ENCODE measurements at regions not wholly inside any gene's neighbourhood (a gene's known extent, or its start where the extent isn't known, plus 50 kb on each side); places are given as distances from the start of the nearest gene placed in this dataset.
"Not testable (repeated sequence)": the region's sequence is repeated elsewhere in the genome, so short reads cannot be mapped to it uniquely, and the experiment has no call there.

DNA sequence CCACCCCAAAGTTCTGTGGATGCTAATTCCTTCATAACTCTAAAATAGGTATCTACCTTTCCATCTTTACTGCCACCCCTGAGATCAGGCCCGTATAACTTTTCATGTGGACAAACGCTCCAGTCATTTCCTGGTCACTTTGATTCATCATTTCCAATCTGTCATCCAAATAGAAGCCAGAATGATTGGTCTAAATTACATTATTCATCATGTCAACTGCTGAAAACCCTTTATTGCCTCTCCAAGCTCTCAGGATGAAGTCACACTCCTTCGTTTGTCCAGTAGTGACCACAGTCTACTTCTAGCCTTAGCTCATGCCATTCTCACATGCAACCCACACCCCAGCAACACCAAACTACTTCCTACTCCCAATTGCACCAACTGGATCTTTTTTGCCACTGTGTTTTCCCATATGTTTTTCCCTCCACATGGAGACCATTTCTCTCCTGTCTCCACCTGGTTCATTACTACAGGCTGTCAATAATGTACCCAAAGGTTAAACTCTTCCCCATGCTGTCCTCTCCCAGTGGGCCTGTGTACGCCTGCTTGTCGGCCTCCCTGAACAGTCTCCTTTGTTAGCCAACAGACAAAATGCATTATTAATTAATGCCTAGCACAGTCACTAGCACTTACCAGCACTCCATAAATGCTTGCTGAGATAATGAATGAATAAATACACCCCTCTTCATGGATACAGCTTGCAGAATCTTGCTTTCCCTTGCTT is 382.6 kb upstream of the NOCT start:
- DNase-seq (ENCODE audit: low read depth) = no peak

DNA sequence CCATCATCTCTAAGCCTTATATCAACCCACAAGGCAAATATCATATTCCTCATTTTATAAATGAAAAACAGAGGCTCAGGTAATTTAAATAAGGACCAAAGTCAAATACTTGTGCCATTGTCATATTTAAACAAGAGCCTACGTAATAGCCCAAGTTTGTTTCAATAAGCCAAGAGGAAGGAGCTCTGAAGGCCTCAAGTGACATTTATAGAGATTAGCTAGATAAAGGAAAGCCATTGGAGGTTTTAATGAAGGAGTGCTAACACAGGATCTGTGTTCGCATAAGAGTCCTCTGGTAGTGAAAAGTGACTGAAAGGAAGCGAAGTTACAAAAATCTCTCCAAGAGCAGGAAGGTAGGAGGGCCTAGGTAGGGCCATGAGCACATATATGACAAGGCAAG is 384.9 kb upstream of the NOCT start:
- no peak for DNase-seq (ENCODE audit: low read depth)

DNA sequence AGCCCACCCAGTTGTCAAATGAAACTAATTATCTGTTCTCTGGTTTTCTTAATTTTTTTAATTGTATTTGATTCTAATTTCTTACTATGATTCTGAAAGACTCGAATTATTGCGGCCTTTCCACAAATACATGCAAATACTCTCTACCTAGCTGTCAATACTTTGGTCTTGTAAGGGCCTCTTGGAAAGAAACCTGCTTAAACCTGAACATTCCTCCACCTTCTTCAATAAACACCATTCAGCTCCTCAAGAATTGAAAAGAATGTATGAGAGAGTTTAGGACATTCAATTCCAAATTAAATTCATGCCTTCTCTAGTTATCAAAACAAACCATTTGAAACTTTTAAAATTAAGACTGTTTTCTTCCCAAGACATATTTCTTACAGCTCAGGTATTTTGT is 385.9 kb upstream of the NOCT start:
- DNase-seq (ENCODE audit: low read depth) = no peak

DNA sequence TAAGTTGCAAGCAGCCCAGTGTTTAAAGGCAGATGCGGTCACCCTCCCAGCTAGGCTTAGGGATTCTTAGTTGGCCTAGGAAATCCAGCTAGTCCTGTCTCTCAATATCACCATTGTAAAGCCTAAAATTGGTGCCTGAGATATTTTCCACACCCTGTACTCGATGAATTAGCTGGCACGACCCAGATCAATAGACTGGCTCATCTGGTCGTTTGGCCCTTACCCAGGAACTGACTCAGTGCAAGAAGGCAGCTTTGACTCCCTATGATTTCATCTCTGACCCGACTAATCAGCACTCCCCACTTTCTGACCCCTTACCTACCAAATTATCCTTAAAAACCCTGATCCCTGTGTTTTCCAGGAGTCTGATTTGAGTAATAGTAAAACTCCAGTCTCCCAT is 384.9 kb upstream of the SLC7A11 start:
- no peak for DNase-seq (ENCODE audit: low read depth)

DNA sequence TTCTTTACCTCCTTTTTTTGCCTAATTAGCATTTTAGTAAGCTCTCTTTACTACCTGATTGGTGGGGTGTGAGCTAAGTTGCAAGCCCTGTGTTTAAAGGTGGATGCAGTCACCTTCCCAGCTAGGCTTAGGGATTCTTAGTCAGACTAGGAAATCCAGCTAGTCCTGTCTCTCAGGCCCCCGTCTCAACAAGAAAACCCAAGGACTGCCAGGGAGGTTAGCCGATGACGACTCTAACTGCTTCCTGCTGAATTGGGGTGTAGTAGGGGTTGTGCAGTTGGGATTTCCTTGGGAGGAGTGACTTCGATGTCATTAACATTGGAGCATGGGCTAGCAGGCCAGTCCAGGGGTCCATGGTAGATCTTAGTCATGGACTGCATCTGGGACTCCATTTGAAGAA is 380.2 kb upstream of the SLC7A11 start:
- not testable (repeated sequence) for DNase-seq (ENCODE audit: low read depth)

DNA sequence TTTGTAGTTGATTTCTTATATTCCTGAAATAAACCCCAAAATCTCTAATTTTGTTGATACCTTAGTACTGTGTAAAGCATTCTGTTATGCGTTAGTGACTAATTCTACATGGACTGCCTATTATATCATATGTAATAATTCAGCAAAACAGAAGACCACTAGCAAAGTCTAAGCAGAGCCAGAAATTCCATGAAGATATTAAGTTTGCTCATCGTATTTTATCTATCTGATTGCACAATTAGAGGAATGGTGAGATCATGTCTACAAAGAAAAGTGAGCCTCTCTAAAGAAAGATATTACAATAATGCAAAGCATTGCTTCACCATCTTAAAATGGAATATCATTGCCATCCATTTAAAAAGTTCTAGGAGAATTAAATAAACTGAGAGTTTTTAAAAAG is 374.6 kb upstream of the SLC7A11 start:
- DNase-seq (ENCODE audit: low read depth) = no peak

DNA sequence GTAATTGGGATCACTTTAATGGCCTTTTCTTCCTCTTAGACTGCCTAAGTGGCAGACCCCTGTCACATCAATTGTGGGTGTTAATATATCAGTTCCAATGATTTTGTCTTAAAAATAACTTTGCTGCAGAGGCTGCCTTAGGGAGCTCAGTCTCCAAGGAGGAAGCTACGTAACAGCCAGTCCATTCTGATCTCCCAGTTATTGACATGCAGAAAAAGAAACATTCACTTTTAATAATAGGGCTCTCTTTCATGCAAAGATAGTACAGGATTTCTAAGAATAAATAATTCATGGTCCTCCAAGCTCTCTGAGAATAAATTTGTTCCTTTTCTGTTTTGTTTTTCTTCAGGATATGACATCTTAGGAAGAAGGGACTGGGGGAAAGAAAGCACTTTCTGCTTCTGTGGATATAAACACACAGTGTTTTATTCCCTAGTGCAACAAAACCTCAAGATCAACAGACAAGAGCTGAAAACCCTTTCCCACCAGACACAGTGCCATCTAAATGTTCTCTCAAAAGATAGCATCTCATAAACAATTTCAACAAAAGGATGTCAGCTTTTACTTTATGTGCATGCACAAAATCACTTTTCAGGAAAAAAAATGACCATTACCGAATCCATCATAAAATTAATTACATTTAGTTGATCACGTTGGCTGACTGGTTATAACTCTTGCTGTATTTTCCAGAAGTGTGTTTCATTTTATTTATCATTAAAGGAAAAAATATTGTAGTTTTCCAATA is 372.4 kb upstream of the SLC7A11 start:
- no peak for DNase-seq (ENCODE audit: low read depth)

DNA sequence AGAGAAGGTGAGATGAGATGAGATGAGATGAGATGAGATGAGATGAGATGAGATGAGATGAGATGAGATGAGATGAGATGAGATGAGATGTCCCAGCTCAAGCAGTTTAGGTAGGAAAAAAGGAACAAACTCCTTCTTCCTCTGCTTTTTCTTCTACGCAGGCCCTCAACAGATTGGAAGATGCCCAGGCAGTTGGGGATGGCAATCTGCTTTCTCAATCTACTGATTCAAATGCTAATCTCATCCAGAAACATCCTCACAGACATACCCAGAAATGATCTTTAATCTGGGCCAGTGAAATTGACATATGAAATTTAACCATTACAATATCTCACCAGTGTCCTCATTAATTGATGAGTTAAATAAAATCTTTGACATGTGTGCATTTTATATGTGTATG is 370.3 kb upstream of the SLC7A11 start:
- DNase-seq (ENCODE audit: low read depth) = no peak

DNA sequence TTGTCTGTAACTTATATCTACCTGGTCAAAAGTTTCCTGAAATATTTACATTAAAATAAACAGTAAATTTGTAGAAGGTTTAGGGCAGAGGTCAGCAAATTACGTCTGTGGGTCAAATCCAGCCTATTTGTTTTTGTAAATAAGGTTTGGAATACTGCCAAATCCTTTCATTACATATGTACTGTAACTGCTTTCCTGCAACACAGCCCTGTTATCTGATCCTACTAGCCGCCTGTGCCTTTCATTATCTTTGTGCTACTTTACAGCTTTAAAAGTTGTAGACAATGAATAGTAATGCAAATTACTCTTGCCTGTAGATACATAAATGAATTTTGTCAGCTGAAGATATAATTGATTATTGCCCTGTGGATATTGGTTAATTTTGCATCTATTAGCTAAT is 369.6 kb upstream of the SLC7A11 start:
- DNase-seq (ENCODE audit: low read depth) = no peak

DNA sequence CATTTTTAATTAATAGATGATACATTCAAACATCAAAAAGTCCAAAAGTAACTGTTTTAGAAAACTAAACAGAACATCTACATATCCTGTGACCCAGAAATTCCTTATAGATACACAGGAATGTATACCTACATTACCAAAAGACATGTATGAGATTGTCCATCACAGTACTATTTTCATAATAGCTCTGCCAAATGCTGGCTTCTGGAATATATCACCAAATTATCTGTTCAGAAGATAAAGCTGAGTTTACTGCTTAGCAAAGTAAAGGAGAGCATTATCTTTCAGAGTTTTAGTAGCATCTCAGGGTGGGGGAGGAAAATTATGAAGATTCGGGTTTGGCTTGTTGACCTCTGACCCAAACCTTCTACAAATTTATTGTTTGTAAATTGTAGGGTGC is 368.9 kb upstream of the SLC7A11 start:
- no peak for DNase-seq (ENCODE audit: low read depth)

DNA sequence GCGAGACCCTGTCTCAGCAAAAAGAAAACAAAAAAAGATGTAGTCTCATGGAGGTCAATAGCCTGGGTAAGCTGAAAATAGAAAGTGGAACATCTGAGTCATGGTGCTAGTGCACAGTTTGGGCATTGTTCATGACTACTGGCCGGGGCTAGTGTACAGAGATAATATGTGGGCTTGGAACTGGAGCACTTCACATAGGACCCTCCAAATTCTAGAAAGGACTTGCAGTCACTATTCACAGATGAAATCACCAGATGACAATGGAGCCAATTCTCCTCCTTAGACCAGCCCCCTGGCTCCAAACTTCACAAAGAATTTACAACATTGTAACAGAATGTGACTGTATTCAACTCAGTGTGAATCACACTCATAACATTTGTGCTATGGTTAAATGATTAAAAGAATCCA is 367.8 kb upstream of the SLC7A11 start:
- DNase-seq (ENCODE audit: low read depth) = peak; percentile 74

DNA sequence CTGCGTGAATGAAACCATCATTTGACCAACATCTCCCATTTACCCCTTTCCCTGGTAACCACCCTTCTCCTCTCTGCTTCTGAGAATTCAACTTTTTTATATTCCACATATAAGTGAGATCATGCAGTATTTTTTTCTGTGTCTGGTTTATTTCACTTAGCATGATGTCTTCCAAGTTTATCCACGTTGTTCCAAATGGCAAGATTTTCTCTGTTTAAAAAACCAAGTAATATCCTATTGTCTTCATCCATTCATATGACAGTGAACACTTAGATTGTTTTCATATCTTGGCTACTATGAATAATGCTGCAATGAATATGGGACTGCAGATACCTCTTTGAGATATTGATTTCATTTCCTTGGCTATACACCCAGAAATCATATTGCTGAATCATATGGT is 362.4 kb upstream of the SLC7A11 start:
- no peak for DNase-seq (ENCODE audit: low read depth)

DNA sequence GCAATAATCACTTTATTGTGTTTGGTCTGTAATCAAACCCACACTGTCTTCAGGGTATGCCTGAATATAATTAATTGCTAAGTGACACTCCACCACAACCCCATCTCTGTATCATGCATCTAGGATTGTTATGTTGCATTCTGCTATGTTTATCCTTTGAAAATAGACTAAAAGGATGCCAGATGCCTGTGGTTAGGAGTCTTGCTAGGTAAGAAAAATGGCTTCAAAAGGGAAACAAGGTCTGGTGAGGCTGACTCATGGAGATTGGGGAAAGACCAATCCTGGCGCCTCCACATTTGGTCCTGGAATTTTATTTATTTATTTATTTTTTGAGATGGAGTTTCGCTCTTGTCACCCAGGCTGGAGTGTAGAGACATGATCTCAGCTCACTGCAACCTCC is 360.5 kb upstream of the SLC7A11 start:
- no peak for DNase-seq (ENCODE audit: low read depth)

DNA sequence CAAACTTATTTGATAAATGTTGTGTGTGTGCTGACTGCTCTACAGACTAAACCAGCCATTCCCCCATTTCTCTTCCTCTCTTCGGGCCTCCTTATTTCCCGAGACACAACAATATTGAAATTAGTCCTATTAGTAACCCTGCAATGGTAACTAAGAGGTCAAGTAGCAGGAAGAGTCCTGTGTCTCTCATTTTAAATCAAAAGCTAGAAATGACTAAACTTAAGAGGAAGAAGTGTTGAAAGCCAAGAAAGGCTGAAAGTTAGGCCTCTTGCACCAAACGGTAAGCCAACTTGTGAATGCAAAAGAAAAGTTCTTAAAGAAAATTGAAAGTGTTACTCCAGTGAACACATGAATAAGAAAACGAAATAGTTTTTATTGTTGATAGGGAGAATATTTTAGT is 357.8 kb upstream of the SLC7A11 start:
- no peak for DNase-seq (ENCODE audit: low read depth)

DNA sequence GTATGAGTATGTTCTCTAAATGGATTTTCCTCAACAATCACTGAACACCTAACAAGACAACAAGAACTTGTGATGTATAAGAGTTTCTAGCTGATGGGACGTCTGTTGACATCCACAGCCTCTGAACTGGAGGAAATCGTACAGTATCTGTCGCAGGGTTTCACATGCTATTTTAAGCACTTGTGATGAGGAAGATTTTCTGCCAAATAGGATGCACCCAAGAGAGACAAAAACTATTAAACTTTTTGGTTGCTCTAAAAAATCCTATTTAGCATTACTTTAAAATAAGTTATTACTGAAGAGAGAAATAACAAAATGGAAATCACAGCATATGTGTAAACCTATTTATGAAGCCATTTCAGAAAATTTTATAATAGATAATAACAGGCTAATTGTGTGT is 356.1 kb upstream of the SLC7A11 start:
- DNase-seq (ENCODE audit: low read depth) = no peak

DNA sequence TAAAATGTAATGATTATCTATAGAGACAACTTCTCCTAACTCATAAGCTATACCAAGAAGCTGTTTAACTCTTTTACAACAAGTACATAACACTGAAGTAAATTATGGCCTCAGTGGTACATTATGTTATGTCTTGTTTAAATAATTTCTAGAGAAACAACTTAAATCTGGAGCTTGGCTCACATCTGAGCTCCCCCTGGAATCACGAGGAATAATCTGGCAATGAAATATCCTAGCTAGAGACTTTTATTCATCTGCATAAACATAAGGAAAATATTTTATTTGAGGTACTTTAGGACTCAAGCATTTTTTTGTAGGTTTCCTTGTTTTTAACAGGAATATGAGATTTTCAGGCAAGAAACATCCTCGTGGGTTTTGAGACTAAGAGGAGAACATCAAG is 354.7 kb upstream of the SLC7A11 start:
- no peak for DNase-seq (ENCODE audit: low read depth)

DNA sequence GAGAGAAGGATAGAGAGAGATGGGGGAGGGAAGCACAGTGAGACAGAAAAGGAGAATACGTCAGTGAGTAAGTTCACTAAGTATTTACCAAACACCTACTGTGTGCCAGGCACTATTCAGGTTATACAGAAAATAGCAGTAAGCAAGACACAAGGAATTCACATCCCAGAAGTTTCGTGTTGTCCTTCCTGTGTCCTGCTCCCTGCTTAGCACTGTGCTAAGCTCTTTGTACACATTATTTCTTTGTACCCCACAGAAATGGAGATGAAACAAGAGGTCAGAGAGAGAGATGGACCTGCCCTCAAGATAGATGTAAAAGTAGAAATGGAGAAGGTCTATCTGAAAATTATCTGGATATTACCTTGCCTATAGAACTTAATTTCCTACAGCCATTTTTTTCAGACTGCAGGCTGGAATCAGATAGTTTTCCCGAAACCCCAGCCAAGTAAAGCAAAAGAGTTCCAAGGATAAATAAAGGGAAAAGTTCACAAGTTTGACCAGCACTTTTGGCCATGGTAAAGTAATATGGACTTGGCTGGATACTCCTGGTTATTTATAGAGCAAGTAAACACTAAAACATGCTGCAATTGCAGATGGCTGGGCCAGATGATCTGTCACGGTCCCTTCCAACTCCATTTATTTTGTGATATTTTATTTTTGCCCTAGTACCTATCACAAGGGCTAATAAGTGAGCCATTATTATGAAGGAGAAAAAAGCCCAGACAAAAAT is 353.7 kb upstream of the SLC7A11 start:
- peak; percentile 9 for DNase-seq (ENCODE audit: low read depth)

DNA sequence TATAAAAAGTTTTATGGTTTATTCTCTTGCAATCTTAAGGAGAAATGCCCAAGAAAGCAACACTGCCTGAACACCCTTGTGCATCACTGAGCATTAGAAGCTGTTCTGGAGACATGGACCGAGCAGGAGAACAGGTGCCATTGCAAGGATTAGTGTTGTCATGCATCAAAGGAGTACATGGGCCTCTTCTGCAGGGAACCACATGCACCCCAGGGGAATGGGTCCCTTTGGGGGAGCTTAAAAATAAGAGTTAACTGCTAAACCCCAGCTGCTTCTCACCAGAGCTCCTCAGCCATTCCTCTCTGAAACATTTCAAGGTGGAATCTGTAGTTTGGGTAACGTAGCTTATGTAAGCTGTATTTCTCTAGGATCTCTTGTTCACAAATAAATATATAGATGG is 353.0 kb upstream of the SLC7A11 start:
- no peak for DNase-seq (ENCODE audit: low read depth)

DNA sequence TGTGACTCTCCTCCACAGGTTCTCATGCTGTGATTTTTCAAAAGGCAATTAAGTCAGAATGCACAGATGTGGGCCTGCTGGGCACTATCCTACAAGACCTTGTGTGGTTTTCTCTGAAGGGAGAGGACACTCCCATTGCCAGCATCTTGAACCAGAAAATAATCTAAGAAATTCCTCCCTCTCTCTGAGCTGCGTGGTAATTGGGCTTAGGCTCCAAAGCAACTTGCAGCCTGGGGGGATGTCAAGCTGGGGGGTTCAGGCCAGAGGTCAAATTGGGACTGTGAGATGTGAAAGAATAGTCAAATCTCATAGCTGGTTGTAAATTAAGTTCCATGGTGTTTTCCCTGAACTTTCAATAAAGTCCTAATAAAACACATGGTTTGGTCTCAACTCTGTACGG is 350.6 kb upstream of the SLC7A11 start:
- DNase-seq (ENCODE audit: low read depth) = no peak

DNA sequence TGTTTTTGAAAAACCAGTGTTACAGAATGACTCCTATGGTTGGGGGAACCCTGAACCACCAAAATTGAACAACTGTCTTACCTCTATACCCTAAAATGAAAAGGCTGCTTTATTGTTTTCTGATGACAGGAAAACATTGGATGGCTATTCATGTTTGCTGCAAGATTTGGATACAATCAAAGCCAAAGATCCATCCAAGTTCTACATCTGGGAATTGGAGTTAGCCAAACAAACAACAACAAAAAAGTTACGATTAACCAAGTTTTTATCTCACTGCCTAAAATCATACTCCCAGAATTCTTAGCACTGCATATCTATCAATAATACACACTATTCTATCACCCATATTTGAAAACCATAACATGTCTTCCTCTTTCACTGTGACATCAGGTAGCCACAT is 349.7 kb upstream of the SLC7A11 start:
- no peak for DNase-seq (ENCODE audit: low read depth)

DNA sequence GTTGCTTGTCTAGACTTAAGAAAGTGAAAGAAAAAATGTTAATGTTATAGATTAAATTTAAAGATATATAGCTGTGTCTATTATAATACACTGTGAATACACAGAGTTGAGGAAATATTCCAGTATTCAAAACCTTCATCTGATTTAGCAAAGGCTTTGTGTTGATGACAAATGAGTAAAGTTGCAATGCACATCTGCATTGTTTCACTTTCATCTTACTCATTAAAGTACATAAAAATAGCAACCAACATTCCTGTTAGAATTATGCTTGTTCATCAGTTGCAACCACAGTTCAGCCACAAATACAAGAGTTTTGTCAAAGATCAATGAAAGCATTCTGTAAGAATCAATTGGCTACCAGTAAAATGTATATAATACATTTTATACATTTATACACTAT is 346.4 kb upstream of the SLC7A11 start:
- no peak for DNase-seq (ENCODE audit: low read depth)

DNA sequence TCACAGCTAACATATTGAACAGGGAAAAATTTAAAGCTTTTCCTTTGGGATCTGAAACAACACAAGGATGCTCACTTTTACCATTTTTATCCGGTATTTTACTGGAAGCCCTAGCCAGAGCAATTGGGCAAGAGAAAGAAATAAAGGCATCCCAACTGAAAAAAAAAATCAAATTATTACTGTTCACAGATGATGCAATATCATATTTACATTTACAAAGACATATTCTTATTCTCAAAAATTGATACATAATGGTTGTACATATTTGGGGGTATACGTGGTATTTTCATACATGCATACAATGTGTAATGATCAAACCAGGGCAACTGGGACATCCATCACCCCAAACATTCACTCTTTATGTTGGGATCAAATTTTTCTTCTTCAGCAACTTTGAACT is 337.0 kb upstream of the SLC7A11 start:
- DNase-seq (ENCODE audit: low read depth) = no peak

DNA sequence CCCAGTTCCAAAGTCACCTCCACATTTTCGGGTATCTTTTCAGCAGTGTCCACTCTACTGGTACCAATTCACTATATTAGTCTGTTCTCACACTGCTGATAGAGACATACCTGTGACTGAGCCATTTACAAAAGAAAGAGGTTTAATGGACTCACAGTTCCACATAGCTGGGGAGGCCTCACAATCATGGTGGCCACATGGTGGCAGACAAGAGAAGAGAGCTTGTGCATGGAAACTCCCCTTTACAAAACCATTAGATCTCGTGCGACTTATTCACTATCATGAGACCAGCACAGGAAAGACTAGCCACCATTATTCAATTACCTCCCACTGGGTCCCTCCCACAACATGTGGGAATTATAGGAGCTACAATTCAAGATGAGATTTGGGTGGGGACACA is 335.7 kb upstream of the SLC7A11 start:
- DNase-seq (ENCODE audit: low read depth) = not testable (repeated sequence)
